NCI-H2196 treated with DMSO at 0.1 percent for 48 hours (cell line): ENCODE measurements at regions not wholly inside any gene's neighbourhood (a gene's known extent, or its start where the extent isn't known, plus 50 kb on each side); places are given as distances from the start of the nearest gene placed in this dataset.

Experiments used
- DNase-seq: peaks from one replicate; lab custom pipeline; 2025; ENCODE audit not compliant: unreplicated experiment; lab: John Stamatoyannopoulos, UW

DNA sequence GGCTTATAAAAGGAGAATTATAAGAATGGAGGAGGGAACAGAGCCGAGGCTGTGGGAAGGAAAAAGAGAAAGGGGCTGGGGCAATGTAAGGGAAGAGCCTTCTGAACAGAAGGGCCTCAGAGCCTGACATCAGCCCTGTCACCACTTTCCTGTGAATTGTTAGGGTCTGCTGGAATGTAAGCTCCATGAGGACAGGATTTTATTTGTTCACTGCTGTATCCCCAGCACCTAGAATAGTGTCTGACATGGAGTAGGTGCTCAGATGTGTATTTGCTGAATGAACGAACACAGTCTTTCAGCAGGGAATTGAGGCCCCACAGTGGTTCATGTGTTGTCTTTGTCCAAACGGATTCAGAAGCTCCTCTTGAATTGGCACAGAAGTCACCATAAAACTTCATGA, 251.5 kb downstream of the OPA1 start:
- no peak for DNase-seq

GRCh38 chr3:193845144-193845543, 252.1 kb downstream of the OPA1 start:
- no peak for DNase-seq

GRCh38 chr3:193846569-193846968, 253.6 kb downstream of the OPA1 start:
- no peak for DNase-seq

GRCh38 chr3:193847402-193847801, 254.4 kb downstream of the OPA1 start:
- DNase-seq = no peak

DNA sequence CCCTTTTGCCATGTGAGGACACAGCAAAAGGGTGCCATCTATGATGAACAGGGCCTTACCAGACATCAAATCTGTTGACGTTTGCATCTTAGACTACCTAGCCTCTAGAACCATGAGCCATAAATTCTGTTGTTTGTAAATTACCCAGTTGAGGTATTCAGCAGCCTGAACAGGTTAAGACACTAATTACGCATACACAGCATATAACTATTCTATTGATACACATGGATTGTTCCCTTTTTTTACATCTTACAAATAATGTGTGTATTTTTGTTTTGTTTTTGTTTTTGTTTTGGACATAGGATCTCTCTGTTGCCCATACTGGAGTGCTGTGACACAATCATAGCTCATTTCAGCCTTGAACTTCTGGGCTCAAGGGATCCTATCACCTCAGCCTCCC, 255.5 kb downstream of the OPA1 start:
- DNase-seq = no peak

GRCh38 chr3:193850084-193850619, 257.1 kb downstream of the OPA1 start:
- no peak for DNase-seq

GRCh38 chr3:193851428-193851847, 258.4 kb downstream of the OPA1 start:
- DNase-seq = no peak

DNA sequence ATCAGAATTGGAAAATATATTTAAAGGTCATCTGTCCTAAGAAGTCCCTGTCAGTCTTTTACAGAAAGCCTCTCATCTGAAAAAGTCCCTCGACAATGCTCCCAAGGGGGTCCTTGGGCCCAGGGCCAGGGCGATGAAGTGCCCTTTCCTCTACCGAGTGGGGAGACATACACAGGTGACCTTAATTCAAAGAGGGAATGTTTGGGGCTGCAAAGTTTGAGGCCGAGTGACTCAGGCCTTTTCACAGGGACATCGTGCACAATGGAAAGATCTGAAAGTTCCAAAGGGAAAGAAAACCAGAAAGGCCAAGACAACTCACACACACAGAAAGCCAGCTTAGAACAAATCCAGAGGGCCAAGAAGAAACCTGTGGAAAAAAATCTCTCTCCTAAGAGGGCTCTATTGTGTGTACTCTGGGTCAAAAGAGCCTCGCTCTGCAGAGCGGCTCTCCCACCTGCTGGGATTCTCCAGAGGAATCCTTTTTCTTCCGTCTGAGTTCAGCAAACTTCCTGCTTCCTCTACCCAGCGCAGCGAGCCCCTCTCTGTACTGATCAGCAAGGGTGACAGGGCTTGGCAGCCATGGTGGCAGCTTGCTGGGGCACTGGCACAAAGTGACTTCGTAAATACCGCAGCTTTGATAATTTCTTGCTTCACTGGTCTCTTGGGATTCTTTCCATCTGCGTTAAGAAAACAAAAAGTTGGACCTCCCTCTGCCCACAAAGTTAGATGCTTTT, 259.1 kb downstream of the OPA1 start:
- no peak for DNase-seq

- DNase-seq = no peak
Observed at GRCh38 chr3:193852901-193853300, 259.9 kb downstream of the OPA1 start.

GRCh38 chr3:193853511-193854219, 260.7 kb downstream of the OPA1 start:
- DNase-seq = no peak

DNA sequence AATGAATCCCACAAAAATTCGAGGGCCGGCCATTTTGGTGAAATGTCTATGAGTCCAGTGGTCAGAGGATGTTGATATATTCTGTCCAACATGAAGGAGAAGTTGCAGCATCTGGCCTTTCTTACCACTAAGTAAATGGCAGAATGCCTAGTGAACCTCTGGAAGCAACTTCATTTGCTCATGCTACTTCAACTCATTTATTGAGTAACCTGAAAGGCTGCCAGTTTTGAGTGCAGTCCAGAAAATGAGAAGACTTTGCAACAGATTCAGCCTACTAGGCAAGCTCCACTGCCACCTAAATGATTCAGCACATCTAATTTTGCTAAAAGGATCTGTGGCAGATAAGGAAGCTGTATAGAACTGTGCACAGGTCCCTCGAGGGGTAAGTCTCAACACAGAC, 265.0 kb downstream of the OPA1 start:
- peak; percentile 60 for DNase-seq

GRCh38 chr3:193859195-193859594, 266.2 kb downstream of the OPA1 start:
- no peak for DNase-seq

DNA sequence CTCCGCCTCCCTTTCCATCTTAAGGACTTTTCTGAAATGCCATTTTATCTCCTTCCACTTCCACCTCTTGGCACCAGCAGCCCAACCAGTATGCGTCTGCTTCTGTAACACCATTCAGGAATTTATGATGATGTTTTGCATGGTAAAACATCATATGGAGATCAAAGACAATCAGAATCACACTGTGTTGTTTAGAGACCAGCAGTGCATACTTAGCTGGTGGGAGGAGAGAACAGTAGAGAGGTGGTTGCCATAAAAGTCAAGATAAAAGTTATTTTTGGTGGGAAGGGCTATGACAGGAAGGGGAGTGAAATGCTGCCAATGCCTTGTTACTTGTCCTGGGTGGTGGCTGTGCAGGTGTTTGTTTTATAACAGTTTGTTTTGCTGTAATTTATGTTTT, 268.0 kb downstream of the OPA1 start:
- DNase-seq = no peak

DNA sequence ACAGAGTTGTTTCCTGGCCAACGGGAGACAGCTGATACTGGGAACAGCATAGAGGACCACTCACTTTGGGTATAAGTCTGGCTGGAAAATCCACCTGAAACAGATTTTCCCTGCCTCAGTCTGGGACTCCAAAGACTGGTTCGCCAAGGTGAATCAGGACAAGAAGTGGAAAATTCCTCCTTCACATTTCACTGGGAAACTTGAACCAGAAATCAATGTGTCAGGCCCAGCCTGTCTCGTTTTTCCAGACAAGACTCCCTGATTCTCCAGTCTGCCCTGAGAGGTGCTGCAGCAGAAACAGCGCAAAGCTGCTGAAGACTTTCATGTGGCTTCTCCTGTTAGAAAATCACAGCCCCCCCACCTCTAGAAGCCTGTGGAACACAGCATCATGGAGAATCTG, 269.8 kb downstream of the OPA1 start:
- DNase-seq = no peak

DNA sequence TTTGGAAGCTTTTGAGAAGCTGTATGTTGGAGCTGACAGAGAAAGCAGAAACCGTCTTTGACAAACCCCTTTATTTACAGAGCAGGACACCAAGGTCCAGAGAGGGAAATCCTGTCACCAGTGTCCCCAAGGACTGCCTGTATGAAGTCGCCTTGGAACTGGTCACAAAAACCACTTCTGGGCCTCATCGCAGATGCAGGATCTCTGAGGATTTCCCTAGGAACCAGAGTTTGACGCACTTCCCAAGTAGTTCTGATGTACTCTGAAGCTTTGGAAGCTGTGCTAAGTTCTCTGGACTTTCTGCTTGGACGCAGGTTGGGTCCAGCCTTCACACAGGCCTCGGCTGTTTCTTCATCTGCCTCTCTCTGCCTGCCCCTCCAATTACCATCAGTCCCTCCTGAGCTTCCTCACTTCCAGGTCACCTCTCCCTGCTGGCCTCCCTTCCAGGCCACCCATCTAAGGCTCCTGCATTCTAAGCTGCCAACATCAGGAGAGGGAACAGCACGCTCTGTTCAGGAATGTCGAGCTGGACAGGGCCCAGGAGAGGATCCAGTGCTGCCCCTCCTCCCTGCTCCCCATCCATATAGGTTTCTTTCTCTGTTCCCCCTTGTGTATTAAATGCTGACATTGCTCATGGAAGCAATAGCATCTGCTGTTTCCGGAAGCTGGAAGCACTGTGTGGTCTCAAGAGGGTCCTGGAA, 270.8 kb downstream of the OPA1 start:
- no peak for DNase-seq

GRCh38 chr3:193865339-193865738, 270.6 kb upstream of the HES1 start:
- no peak for DNase-seq

GRCh38 chr3:193865896-193866480, 270.0 kb upstream of the HES1 start:
- no peak for DNase-seq

- DNase-seq = no peak
Observed at GRCh38 chr3:193868590-193868989, 267.4 kb upstream of the HES1 start.

DNA sequence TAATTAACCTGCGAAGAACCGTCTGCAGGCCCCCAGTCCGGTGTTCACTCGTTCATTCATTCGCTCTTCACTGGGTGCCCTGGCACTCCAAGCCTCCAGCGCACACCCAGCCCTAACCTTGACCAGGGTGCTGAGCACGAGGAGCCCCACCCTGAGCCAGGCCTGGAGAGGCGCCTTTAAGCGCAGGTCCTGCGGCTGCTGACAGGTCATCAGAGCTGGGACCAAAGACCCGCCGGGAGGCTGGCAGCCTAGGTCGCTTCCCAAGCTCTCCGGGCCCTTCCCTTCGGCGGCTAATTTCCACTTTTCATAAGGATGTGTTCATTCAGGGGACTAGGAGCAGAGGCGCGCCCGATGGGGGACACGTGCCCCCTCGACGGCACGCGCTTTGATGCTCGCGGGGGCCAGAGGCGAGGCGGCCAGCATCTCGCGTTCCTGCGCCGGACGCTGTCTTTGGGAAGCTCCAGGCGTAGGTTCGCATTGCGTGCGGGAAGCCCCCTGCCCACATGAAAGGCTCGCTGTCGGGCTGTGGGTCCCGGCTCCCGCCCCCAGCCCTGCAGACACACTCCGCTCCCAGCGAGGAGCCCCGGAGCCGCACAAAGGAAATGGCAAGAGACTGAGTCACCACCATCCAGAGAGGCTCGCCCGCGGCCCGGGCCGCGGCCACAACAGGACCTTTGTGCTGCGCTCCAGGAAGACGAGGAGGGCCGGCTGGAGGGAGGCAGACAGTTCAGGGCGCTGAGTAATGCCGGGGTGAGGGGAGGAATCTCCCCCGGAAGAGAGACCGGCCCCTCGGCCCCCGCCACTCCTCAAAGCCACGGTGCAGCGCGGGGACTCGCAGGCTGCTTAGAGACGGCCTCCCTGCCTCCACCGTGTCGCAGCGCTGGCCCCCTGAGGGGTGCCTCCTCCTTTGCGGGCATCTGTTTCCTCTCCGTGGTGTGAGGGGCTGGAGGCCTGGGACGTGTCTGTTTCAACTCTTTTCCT, 266.4 kb upstream of the HES1 start:
- no peak for DNase-seq
